Activated CD4-positive, alpha-beta T cell treated with anti-CD3 and anti-CD28 coated beads, Interleukin-2, amount 10 ng/mL, durations not matched to agents 7 days and 5 days (primary cell): ENCODE measurements at regions not wholly inside any gene's neighbourhood (a gene's known extent, or its start where the extent isn't known, plus 50 kb on each side); places are given as distances from the start of the nearest gene placed in this dataset.

Experiments
- CTCF ChIA-PET: fragments of 350-600 bp; sonication (Branson Sonifier 250); formaldehyde crosslinking; loops from one replicate; lab custom pipeline; 2021; ENCODE audit warnings: antibody characterized with exemption; lab: Charles Lee
- POLR2A ChIA-PET: fragments of 350-600 bp; sonication (Branson Sonifier 250); formaldehyde crosslinking; loops from one replicate; lab custom pipeline; 2021; ENCODE audit warnings: antibody characterized with exemption; lab: Charles Lee
- DNase-seq: peaks from one replicate; pipeline ENCODE4 v3.0.0-alpha.2; 2020
- H3K27ac Mint-ChIP-seq: one replicate; pipeline ENCODE4 v1.8.0; 2021; ENCODE audit warnings: mild to moderate bottlenecking, moderate library complexity, mixed read lengths
- H3K27me3 Mint-ChIP-seq: one replicate; pipeline ENCODE4 v1.8.0; 2021; ENCODE audit warnings: mixed read lengths
- H3K36me3 Mint-ChIP-seq: one replicate; pipeline ENCODE4 v1.8.0; 2021; ENCODE audit warnings: low read depth, mixed read lengths
- H3K4me1 Mint-ChIP-seq: one replicate; pipeline ENCODE4 v1.8.0; 2021; ENCODE audit warnings: mixed read lengths
- H3K4me3 Mint-ChIP-seq: one replicate; pipeline ENCODE4 v1.8.0; 2021; ENCODE audit warnings: mild to moderate bottlenecking, moderate library complexity, mixed read lengths
- H3K9me3 Mint-ChIP-seq: one replicate; pipeline ENCODE4 v1.8.0; 2021; ENCODE audit warnings: mixed read lengths

- H3K9me3 Mint-ChIP-seq, result no peaks in the 10 kb centered on the region
- DNase-seq, result no peak
- H3K27me3 Mint-ChIP-seq, result no peaks in the 10 kb centered on the region
- POLR2A ChIA-PET, result no interaction called here
- H3K27ac Mint-ChIP-seq, result no peak overlapping the region
- H3K36me3 Mint-ChIP-seq, result no peaks in the 10 kb centered on the region
- CTCF ChIA-PET, result no interaction called here
- H3K4me3 Mint-ChIP-seq, result no peak overlapping the region
- no peaks in the 10 kb centered on the region for H3K4me1 Mint-ChIP-seq
Measured at GRCh38 chr11:91825777-91826176, 398.8 kb upstream of the FAT3 start.

- Mint-ChIP-seq H3K36me3 (no peaks in the 10 kb centered on the region), H3K27ac (no peak overlapping the region), H3K4me1 (no peaks in the 10 kb centered on the region), H3K9me3 (no peaks in the 10 kb centered on the region), H3K4me3 (no peak overlapping the region), H3K27me3 (no peaks in the 10 kb centered on the region)
- ChIA-PET CTCF (no interaction called here), POLR2A (no interaction called here)
- DNase-seq, result no peak
Measured at GRCh38 chr11:91823252-91823830, 401.3 kb upstream of the FAT3 start.

- no peaks in the 10 kb centered on the region for H3K9me3 Mint-ChIP-seq
- no peak overlapping the region for H3K27ac Mint-ChIP-seq
- ChIA-PET POLR2A (no interaction called here), CTCF (no interaction called here)
- no peak for DNase-seq
- H3K4me1 Mint-ChIP-seq, result no peaks in the 10 kb centered on the region
- no peak overlapping the region for H3K4me3 Mint-ChIP-seq
- no peaks in the 10 kb centered on the region for H3K36me3 Mint-ChIP-seq
- H3K27me3 Mint-ChIP-seq, result no peaks in the 10 kb centered on the region
Measured at GRCh38 chr11:91822805-91823204, 401.8 kb upstream of the FAT3 start.

- POLR2A ChIA-PET, result no interaction called here
- H3K4me3 Mint-ChIP-seq, result no peak overlapping the region
- CTCF ChIA-PET, result no interaction called here
Measured at GRCh38 chr11:91820709-91821108, 403.9 kb upstream of the FAT3 start.

GRCh38 chr11:91819777-91820176, 404.8 kb upstream of the FAT3 start:
- no peaks in the 10 kb centered on the region for H3K27me3 Mint-ChIP-seq
- DNase-seq, result no peak
- H3K4me1 Mint-ChIP-seq, result no peaks in the 10 kb centered on the region
- H3K4me3 Mint-ChIP-seq, result no peak overlapping the region
- no peaks in the 10 kb centered on the region for H3K36me3 Mint-ChIP-seq
- ChIA-PET CTCF (no interaction called here), POLR2A (no interaction called here)
- no peak overlapping the region for H3K27ac Mint-ChIP-seq
- no peaks in the 10 kb centered on the region for H3K9me3 Mint-ChIP-seq

More at GRCh38 chr11:91820709-91821108, 403.9 kb upstream of the FAT3 start:
- Mint-ChIP-seq H3K9me3 (no peaks in the 10 kb centered on the region), H3K36me3 (no peaks in the 10 kb centered on the region), H3K4me1 (no peaks in the 10 kb centered on the region), H3K27me3 (no peaks in the 10 kb centered on the region), H3K27ac (no peak overlapping the region)
- DNase-seq, result no peak

- no peaks in the 10 kb centered on the region for H3K36me3 Mint-ChIP-seq
Measured at GRCh38 chr11:91819195-91819594, 405.4 kb upstream of the FAT3 start.

GRCh38 chr11:91817996-91818395, 406.6 kb upstream of the FAT3 start:
- POLR2A ChIA-PET, result no interaction called here
- no peaks in the 10 kb centered on the region for H3K9me3 Mint-ChIP-seq
- H3K4me1 Mint-ChIP-seq, result no peaks in the 10 kb centered on the region
- H3K27ac Mint-ChIP-seq, result no peak overlapping the region
- no peak overlapping the region for H3K4me3 Mint-ChIP-seq
- H3K27me3 Mint-ChIP-seq, result no peaks in the 10 kb centered on the region
- CTCF ChIA-PET, result no interaction called here
- no peaks in the 10 kb centered on the region for H3K36me3 Mint-ChIP-seq
- no peak for DNase-seq

More at GRCh38 chr11:91819195-91819594, 405.4 kb upstream of the FAT3 start:
- ChIA-PET POLR2A (no interaction called here), CTCF (no interaction called here)
- Mint-ChIP-seq H3K27ac (no peak overlapping the region), H3K4me1 (no peaks in the 10 kb centered on the region), H3K4me3 (no peak overlapping the region), H3K27me3 (no peaks in the 10 kb centered on the region), H3K9me3 (no peaks in the 10 kb centered on the region)
- no peak for DNase-seq

- no peak for DNase-seq
- Mint-ChIP-seq H3K27me3 (no peaks in the 10 kb centered on the region), H3K4me1 (no peaks in the 10 kb centered on the region), H3K36me3 (no peaks in the 10 kb centered on the region), H3K4me3 (no peak overlapping the region), H3K27ac (no peak overlapping the region), H3K9me3 (peaks cover 5% of the 10 kb centered on the region)
- POLR2A ChIA-PET, result no interaction called here
- CTCF ChIA-PET, result no interaction called here
Measured at GRCh38 chr11:91813263-91813662, 411.4 kb upstream of the FAT3 start.

GRCh38 chr11:91810871-91811270, 413.7 kb upstream of the FAT3 start:
- no peak overlapping the region for H3K4me3 Mint-ChIP-seq
- POLR2A ChIA-PET, result no interaction called here
- no peaks in the 10 kb centered on the region for H3K4me1 Mint-ChIP-seq
- no peaks in the 10 kb centered on the region for H3K36me3 Mint-ChIP-seq
- no peak overlapping the region for H3K27ac Mint-ChIP-seq
- no peak for DNase-seq
- peaks cover 5% of the 10 kb centered on the region for H3K9me3 Mint-ChIP-seq
- no peaks in the 10 kb centered on the region for H3K27me3 Mint-ChIP-seq
- CTCF ChIA-PET, result no interaction called here

GRCh38 chr11:91805293-91805692, 419.3 kb upstream of the FAT3 start:
- Mint-ChIP-seq H3K4me3 (no peak overlapping the region), H3K27me3 (no peaks in the 10 kb centered on the region), H3K27ac (no peak overlapping the region), H3K4me1 (no peaks in the 10 kb centered on the region), H3K36me3 (no peaks in the 10 kb centered on the region), H3K9me3 (no peaks in the 10 kb centered on the region)
- POLR2A ChIA-PET, result no interaction called here
- DNase-seq, result no peak
- CTCF ChIA-PET, result no interaction called here

GRCh38 chr11:91804042-91804441, 420.6 kb upstream of the FAT3 start:
- ChIA-PET POLR2A (no interaction called here), CTCF (no interaction called here)

GRCh38 chr11:91802475-91802874, 422.1 kb upstream of the FAT3 start:
- no peaks in the 10 kb centered on the region for H3K4me1 Mint-ChIP-seq
- no peaks in the 10 kb centered on the region for H3K36me3 Mint-ChIP-seq
- H3K4me3 Mint-ChIP-seq, result no peak overlapping the region
- no peak overlapping the region for H3K27ac Mint-ChIP-seq
- H3K27me3 Mint-ChIP-seq, result no peaks in the 10 kb centered on the region
- ChIA-PET POLR2A (no interaction called here), CTCF (no interaction called here)
- peaks cover 4% of the 10 kb centered on the region for H3K9me3 Mint-ChIP-seq
- no peak for DNase-seq

More at GRCh38 chr11:91804042-91804441, 420.6 kb upstream of the FAT3 start:
- H3K4me3 Mint-ChIP-seq, result no peak overlapping the region
- H3K27ac Mint-ChIP-seq, result no peak overlapping the region
- H3K4me1 Mint-ChIP-seq, result no peaks in the 10 kb centered on the region
- no peak for DNase-seq
- H3K36me3 Mint-ChIP-seq, result no peaks in the 10 kb centered on the region
- no peaks in the 10 kb centered on the region for H3K27me3 Mint-ChIP-seq
- H3K9me3 Mint-ChIP-seq, result peaks cover 2% of the 10 kb centered on the region

- Mint-ChIP-seq H3K27ac (no peak overlapping the region), H3K27me3 (no peaks in the 10 kb centered on the region), H3K9me3 (peaks cover 4% of the 10 kb centered on the region), H3K36me3 (no peaks in the 10 kb centered on the region), H3K4me3 (no peak overlapping the region), H3K4me1 (no peaks in the 10 kb centered on the region)
- POLR2A ChIA-PET, result no interaction called here
- CTCF ChIA-PET, result no interaction called here
- no peak for DNase-seq
Measured at GRCh38 chr11:91800208-91800914, 424.3 kb upstream of the FAT3 start.

- Mint-ChIP-seq H3K27ac (no peak overlapping the region), H3K4me1 (no peaks in the 10 kb centered on the region), H3K27me3 (no peaks in the 10 kb centered on the region), H3K4me3 (no peak overlapping the region), H3K36me3 (no peaks in the 10 kb centered on the region), H3K9me3 (peaks cover 4% of the 10 kb centered on the region)
- no peak for DNase-seq
- POLR2A ChIA-PET, result no interaction called here
- CTCF ChIA-PET, result no interaction called here
Measured at GRCh38 chr11:91798240-91798639, 426.4 kb upstream of the FAT3 start.
